Sigmoid colon (tissue), 6 donors: ENCODE measurements at regions not wholly inside any gene's neighbourhood (a gene's known extent, or its start where the extent isn't known, plus 50 kb on each side); places are given as distances from the start of the nearest gene placed in this dataset.

ENCODE experiments used
- DNase-seq: peaks from one replicate; pipeline ENCODE4 v3.0.0-alpha.2; 2019
- H3K27ac ChIP-seq, 4 donors: fragments of 200-600 bp; sonication (generic); one replicate each; pipeline ENCODE4 v1.5.1; 2016 to 2019; ENCODE audit warnings: mild to moderate bottlenecking in 1 of 4
- H3K27me3 ChIP-seq, 3 donors: fragments of 200-600 bp; sonication (generic); one replicate each; pipeline ENCODE4 v1.5.1; 2019; ENCODE audit warnings: mild to moderate bottlenecking in 1 of 3
- H3K36me3 ChIP-seq, 4 donors: fragments of 200-600 bp; sonication (generic); one replicate each; pipeline ENCODE4 v1.5.1; 2016 to 2019
- H3K4me1 ChIP-seq, 4 donors: fragments of 200-600 bp; sonication (generic); one replicate each; pipeline ENCODE4 v1.5.1; 2017 to 2019
- H3K4me3 ChIP-seq, 4 donors: fragments of 200-600 bp; sonication (generic); one replicate each; pipeline ENCODE4 v1.5.1; 2017 to 2019; ENCODE audit warnings: mild to moderate bottlenecking in 2 of 4, moderate library complexity in 1 of 4
- H3K9me3 ChIP-seq, 4 donors: fragments of 200-600 bp in 3 of 4; sonication (generic) in 3 of 4; one replicate each; pipeline versions ENCODE4 v1.5.1 to v1.6.1; 2013 to 2019
- EP300 ChIP-seq, 4 donors: sonication (generic); formaldehyde crosslinking; IDR thresholded peaks; one replicate each; pipeline ENCODE4 v1.6.1; 2017; ENCODE audit warnings: antibody characterized with exemption in 4 of 4
- POLR2A ChIP-seq, 2 donors: fragments of 450-650 bp; IDR thresholded peaks; one replicate each; pipeline ENCODE4 v1.6.1; 2016; ENCODE audit warnings: antibody characterized with exemption in 2 of 2, mild to moderate bottlenecking in 2 of 2, moderate library complexity in 2 of 2
- POLR2AphosphoS5 ChIP-seq, 4 donors: sonication (generic); formaldehyde crosslinking; IDR thresholded peaks; one replicate each; pipeline ENCODE4 v1.6.1; 2017; ENCODE audit warnings: antibody characterized with exemption in 4 of 4
- WGBS, 2 donors: extraction: QIAGEN DNeasy Blood & Tissue Kit; methylation state at CpG; one replicate each; pipeline ENCODE4 v1.1.7; 2013; 5-methylcytosine and 5-hydroxymethylcytosine counted together
- intact Hi-C: fragments of 100-400 bp; cut with DNase I; formaldehyde crosslinking; loops from one replicate; pipeline ENCODE4 v1.15.1; 2023
- TF ChIP-seq, protein P1 (sequence below), 4 experiments: fragments of 450-650 bp in 3 of 4; fragments of 200-600 bp in 1 of 4; IDR thresholded peaks; one replicate each; pipeline ENCODE4 v1.5.1; 2016 to 2019; ENCODE audit warnings: antibody characterized with exemption in 4 of 4, mild to moderate bottlenecking in 3 of 4, moderate library complexity in 2 of 4
- donor health status: healthy with polysubstance abuse.
- donor health status: healthy.

GRCh38 chr1:117794073-117794472 lies 135.3 kb downstream of the GDAP2 start:
- H3K36me3 ChIP-seq: no peaks in the 10 kb centered on the region
- WGBS, 2 donors: 85 to 89% methylated on average over 1 of the region's 1 CpG
- no peak overlapping the region for H3K4me3 ChIP-seq
- no peaks in the 10 kb centered on the region for H3K4me1 ChIP-seq
- intact Hi-C loops: no loop called here
- H3K27ac ChIP-seq: no peak overlapping the region
- H3K9me3 ChIP-seq: no peaks in the 10 kb centered on the region
- H3K27me3 ChIP-seq: no peaks in the 10 kb centered on the region
- DNase-seq: no peak
- no peak for TF ChIP-seq EP300 (IDR thresholded peaks at IDR 0.05)
- TF ChIP-seq, protein P1, sequence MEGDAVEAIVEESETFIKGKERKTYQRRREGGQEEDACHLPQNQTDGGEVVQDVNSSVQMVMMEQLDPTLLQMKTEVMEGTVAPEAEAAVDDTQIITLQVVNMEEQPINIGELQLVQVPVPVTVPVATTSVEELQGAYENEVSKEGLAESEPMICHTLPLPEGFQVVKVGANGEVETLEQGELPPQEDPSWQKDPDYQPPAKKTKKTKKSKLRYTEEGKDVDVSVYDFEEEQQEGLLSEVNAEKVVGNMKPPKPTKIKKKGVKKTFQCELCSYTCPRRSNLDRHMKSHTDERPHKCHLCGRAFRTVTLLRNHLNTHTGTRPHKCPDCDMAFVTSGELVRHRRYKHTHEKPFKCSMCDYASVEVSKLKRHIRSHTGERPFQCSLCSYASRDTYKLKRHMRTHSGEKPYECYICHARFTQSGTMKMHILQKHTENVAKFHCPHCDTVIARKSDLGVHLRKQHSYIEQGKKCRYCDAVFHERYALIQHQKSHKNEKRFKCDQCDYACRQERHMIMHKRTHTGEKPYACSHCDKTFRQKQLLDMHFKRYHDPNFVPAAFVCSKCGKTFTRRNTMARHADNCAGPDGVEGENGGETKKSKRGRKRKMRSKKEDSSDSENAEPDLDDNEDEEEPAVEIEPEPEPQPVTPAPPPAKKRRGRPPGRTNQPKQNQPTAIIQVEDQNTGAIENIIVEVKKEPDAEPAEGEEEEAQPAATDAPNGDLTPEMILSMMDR (IDR thresholded peaks at IDR 0.05): no peak
- no peak for TF ChIP-seq POLR2A (IDR thresholded peaks at IDR 0.05)
- TF ChIP-seq POLR2AphosphoS5 (IDR thresholded peaks at IDR 0.05): no peak

- no peaks in the 10 kb centered on the region for H3K4me1 ChIP-seq
- H3K36me3 ChIP-seq: no peaks in the 10 kb centered on the region
- no peaks in the 10 kb centered on the region for H3K9me3 ChIP-seq
- 84 to 86% methylated on average over 3 of the region's 3 CpGs for WGBS, 2 donors
- H3K4me3 ChIP-seq: no peak overlapping the region
- intact Hi-C loops: no loop called here
- TF ChIP-seq EP300 (IDR thresholded peaks at IDR 0.05) (no peak), POLR2AphosphoS5 (IDR thresholded peaks at IDR 0.05) (no peak), POLR2A (IDR thresholded peaks at IDR 0.05) (no peak)
- TF ChIP-seq, protein P1 (IDR thresholded peaks at IDR 0.05): no peak
- DNase-seq: no peak
- no peaks in the 10 kb centered on the region for H3K27me3 ChIP-seq
- H3K27ac ChIP-seq: no peak overlapping the region
Measured at GRCh38 chr1:117795190-117795589, 134.2 kb downstream of the GDAP2 start.

- no peak for TF ChIP-seq POLR2AphosphoS5 (IDR thresholded peaks at IDR 0.05)
- TF ChIP-seq, protein P1 (IDR thresholded peaks at IDR 0.05): no peak
- no peak for TF ChIP-seq POLR2A (IDR thresholded peaks at IDR 0.05)
- TF ChIP-seq EP300 (IDR thresholded peaks at IDR 0.05): no peak
- Histone ChIP-seq H3K4me1 (no peaks in the 10 kb centered on the region), H3K27ac (no peak overlapping the region), H3K27me3 (no peaks in the 10 kb centered on the region), H3K36me3 (no peaks in the 10 kb centered on the region), H3K4me3 (no peak overlapping the region), H3K9me3 (no peaks in the 10 kb centered on the region)
- intact Hi-C loops: no loop called here
- 89 to 91% methylated on average over 5 of the region's 5 CpGs for WGBS, 2 donors
- DNase-seq: no peak
Measured at GRCh38 chr1:117795792-117796191, 133.6 kb downstream of the GDAP2 start.

DNA sequence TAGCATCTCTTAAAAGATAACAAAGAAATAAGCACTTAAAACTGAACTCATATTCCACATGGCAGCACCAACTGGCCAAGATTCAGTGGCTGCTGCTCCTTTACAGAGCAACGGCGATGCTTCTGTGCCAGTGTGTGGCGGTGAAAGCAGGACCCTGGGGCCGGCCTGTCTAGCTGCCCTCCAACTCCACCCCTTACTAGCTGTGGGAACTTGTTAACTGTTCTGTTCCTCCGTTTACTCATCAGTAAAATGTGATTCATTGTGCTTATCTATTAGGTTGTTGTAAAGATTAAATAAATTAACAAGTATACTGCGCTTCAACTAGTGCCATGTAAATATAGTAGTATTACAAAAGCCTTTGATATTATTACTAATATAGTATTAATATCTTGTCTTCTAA lies 133.2 kb downstream of the GDAP2 start:
- H3K36me3 ChIP-seq: no peaks in the 10 kb centered on the region
- DNase-seq: no peak
- 74 to 92% methylated on average over 6 of the region's 6 CpGs for WGBS, 2 donors
- no peaks in the 10 kb centered on the region for H3K27me3 ChIP-seq
- no peaks in the 10 kb centered on the region for H3K9me3 ChIP-seq
- TF ChIP-seq POLR2A (IDR thresholded peaks at IDR 0.05): no peak
- no peak for TF ChIP-seq POLR2AphosphoS5 (IDR thresholded peaks at IDR 0.05)
- TF ChIP-seq, protein P1 (IDR thresholded peaks at IDR 0.05): no peak
- TF ChIP-seq EP300 (IDR thresholded peaks at IDR 0.05): no peak
- intact Hi-C loops: no loop called here
- H3K4me3 ChIP-seq: no peak overlapping the region
- no peak overlapping the region for H3K27ac ChIP-seq
- H3K4me1 ChIP-seq: no peaks in the 10 kb centered on the region

GRCh38 chr1:117798550-117798949 lies 130.9 kb downstream of the GDAP2 start:
- Histone ChIP-seq H3K27ac (no peak overlapping the region), H3K9me3 (no peaks in the 10 kb centered on the region), H3K36me3 (no peaks in the 10 kb centered on the region), H3K4me1 (peaks cover 0 to 15% (median 12%) of the 10 kb centered on the region in 4 donors), H3K27me3 (no peaks in the 10 kb centered on the region), H3K4me3 (no peak overlapping the region)
- TF ChIP-seq EP300 (IDR thresholded peaks at IDR 0.05) (no peak), POLR2AphosphoS5 (IDR thresholded peaks at IDR 0.05) (no peak)
- TF ChIP-seq, protein P1 (IDR thresholded peaks at IDR 0.05): no peak
- no peak for DNase-seq
- WGBS, 2 donors: 31 to 70% methylated on average over 4 of the region's 4 CpGs
- intact Hi-C loops: no loop called here
